C4-2B (cell line): ENCODE measurements at regions not wholly inside any gene's neighbourhood (a gene's known extent, or its start where the extent isn't known, plus 50 kb on each side); places are given as distances from the start of the nearest gene placed in this dataset.

ENCODE experiments used
- H3K27ac ChIP-seq: fragments of 450-650 bp; 2 replicates; pipeline ENCODE4 v1.5.1; 2017
- ZFX ChIP-seq: fragments of 450-650 bp; IDR thresholded peaks from 2 replicates; pipeline ENCODE4 v1.6.1; 2017
- TF ChIP-seq, protein P1 (sequence below): fragments of 450-650 bp; conservative IDR thresholded peaks from 2 replicates; pipeline ENCODE4 v1.5.1; 2017; ENCODE audit warnings: mild to moderate bottlenecking

DNA sequence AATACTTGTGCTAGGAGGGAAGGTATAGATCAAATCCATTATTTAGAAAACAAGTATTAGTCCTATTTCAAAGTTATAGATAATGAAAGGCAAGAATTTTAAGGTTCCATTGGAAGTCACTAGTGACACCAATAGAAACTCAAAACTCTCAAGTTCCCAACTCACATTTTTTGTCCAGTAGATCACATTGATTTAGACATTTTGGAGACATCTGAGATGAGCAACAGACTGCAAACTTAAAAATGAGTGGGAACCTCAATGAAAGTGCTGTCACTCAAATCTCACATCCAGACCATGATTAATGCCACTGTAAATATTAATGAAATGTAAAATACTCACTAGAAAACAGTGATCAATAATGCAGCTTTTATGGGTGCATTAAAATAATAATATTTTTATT, 405.0 kb downstream of the ENC1 start:
- H3K27ac ChIP-seq = no peak overlapping the region
- TF ChIP-seq ZFX = no peak
- TF ChIP-seq, protein P1, sequence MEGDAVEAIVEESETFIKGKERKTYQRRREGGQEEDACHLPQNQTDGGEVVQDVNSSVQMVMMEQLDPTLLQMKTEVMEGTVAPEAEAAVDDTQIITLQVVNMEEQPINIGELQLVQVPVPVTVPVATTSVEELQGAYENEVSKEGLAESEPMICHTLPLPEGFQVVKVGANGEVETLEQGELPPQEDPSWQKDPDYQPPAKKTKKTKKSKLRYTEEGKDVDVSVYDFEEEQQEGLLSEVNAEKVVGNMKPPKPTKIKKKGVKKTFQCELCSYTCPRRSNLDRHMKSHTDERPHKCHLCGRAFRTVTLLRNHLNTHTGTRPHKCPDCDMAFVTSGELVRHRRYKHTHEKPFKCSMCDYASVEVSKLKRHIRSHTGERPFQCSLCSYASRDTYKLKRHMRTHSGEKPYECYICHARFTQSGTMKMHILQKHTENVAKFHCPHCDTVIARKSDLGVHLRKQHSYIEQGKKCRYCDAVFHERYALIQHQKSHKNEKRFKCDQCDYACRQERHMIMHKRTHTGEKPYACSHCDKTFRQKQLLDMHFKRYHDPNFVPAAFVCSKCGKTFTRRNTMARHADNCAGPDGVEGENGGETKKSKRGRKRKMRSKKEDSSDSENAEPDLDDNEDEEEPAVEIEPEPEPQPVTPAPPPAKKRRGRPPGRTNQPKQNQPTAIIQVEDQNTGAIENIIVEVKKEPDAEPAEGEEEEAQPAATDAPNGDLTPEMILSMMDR = no peak

DNA sequence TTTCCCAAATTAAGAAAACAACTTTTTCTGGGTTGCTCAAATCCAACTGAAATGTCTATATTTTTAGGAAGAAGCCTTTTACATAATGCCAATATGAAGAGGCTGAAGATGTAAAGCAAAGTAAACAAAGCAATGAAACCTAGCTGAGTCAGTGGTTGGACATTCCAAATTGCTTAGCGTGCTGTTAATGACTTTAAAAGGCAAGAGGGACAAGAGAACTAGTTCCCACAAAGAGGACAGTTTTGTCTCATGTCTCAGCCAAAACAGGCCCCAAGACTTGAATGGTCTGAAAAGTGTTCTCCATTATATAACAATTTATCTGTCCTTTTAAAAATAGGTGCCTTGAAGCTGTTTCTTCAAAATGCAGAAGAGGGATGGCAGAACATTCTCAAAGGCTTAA, 407.0 kb downstream of the ENC1 start:
- TF ChIP-seq, protein P1 = no peak
- TF ChIP-seq ZFX = no peak
- no peak overlapping the region for H3K27ac ChIP-seq

DNA sequence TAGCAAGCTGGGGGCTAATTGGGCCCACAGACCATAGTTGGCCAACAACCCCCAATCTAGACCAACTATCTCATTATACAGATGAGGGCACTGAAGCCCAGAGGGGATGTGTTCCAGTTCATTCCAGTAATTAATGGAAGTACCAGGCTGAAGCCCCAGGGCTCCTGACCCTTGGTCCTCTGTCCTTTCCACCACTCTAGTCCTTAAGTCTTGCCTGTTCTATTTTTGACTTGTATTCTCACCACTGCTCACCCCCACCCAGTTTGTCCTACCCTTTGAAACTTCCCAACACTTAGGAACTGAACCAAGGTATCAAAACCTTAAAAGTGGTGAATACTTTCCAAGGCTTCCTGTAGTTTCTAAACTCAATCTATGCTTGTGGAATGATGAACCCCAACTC, 407.4 kb downstream of the ENC1 start:
- no peak overlapping the region for H3K27ac ChIP-seq
- TF ChIP-seq, protein P1 = no peak
- no peak for TF ChIP-seq ZFX

DNA sequence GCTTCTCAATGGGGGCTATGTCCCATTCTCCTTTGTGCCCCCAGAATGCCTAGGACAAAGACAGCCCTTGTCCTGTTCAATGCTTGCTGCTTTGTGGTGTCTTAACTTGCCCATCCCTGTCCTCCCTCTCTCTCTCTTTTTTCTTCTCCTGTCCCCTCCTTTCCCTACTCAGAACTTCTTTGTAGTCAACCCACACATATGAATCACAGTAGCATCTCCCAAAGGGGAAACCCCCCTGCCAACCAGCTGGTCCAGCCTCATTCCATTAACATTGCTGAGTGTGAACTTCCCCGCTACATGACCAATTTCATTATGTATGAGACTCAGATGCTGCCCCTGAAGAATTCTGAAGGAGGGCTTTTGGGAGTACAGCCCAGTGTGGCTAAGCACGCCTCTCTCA, 408.3 kb downstream of the ENC1 start:
- TF ChIP-seq ZFX = no peak
- TF ChIP-seq, protein P1 = no peak
- H3K27ac ChIP-seq = no peak overlapping the region

DNA sequence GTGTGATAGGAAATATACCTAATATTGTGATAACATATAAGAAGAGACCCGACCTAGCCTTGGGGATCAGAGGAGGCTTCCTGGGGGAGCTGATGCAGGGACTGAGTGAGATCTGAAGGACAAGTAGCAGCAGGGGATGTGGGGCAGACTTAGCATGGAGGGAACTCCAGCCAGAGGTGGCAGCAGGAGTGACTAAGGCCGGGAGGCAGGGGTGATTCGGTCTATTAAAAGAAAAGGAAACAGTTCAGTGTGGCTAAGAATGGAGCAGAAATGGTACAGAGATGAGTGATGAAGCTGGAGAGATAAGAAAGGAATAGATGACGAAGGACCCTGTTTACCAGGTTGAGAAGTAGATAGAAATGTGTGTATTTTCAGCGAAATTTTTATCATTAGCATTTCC, 408.8 kb downstream of the ENC1 start:
- TF ChIP-seq, protein P1 = no peak
- TF ChIP-seq ZFX = no peak
- no peak overlapping the region for H3K27ac ChIP-seq

DNA sequence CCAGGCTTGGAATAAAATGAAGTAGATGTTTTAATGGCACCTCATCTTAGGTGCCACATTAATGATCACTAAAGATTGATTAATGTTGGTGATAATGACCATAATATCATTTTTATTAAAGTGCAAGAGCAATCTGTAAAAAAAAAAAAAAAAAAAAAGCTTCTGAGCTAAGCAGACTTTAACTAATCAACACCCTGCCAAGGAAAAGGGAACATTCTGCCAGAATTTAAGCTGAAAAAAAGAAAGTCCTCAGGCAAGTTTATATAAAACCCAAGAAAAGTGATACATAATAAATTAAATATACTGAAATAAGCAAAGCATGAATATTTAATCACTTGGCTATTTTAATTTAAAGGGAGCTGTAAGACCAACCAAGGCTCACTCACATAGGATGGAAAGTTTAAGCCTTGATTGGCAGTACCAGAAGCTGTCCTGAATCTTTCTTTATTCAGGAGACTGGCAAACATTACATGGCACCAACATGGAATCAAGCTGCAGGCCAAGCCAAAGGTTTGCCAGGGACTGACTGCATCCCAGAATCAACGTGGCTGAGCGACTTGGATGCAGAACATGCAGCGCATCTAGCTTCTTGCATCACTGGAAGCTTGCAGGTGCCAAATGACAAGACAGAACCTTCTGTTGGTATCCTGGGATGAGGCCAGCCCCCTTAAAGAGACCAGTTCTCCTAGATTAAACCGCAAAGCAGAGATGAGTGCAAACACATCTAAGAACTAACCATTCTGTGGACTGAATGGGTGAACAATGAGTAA, 413.6 kb downstream of the ENC1 start:
- TF ChIP-seq, protein P1 = no peak
- no peak for TF ChIP-seq ZFX
- H3K27ac ChIP-seq = no peak overlapping the region

DNA sequence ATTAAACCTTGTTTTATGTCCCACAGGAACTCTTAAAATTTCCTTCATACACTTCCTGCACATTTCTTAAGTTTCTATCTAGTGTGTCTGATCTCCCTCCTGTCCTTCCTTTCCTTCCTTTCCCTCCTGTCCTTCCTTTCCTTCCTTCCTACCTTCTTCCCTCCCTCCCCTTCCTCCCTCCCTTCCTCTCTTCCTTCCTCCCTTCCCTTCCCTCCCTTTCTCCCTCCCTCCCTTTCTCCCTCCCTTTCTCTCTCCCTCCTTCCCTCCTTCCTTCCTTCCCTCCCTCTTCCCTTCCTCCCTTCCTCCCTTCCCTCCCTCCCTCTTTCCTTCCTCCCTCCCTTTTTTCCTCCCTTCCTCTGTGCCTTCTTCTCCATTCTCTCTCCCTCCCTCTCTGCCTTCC, 414.9 kb downstream of the ENC1 start:
- TF ChIP-seq, protein P1 = no peak
- TF ChIP-seq ZFX = no peak
- H3K27ac ChIP-seq = no peak overlapping the region
